Heart right ventricle (tissue), 16 donors: ENCODE measurements at regions not wholly inside any gene's neighbourhood (a gene's known extent, or its start where the extent isn't known, plus 50 kb on each side); places are given as distances from the start of the nearest gene placed in this dataset.
A peak's percentile ranks its signal among the peaks of the same experiment; 100 is the strongest.

Experiments used
- ATAC-seq, 8 donors: fragments of 200-7000 bp; cut with Tn5 transposase; one replicate each; pipeline ENCODE4 v1.9.1; 2020; ENCODE audit warnings: mild to moderate bottlenecking in 8 of 8, moderate library complexity in 8 of 8, moderate number of reproducible peaks in 1 of 8
- DNase-seq, 2 donors: peaks; one replicate each; pipeline ENCODE4 v3.0.0-alpha.2; 2020
- H3K27ac ChIP-seq, 10 donors: fragments of 200-600 bp; sonication (generic) in 2 of 10; one replicate each; pipeline versions ENCODE4 v1.5.0 to v1.8.0; 2020 to 2022; ENCODE audit warnings: mild to moderate bottlenecking in 3 of 10
- H3K27me3 ChIP-seq, 7 donors: fragments of 200-600 bp; one replicate each; pipeline ENCODE4 v1.8.0; 2021 to 2022; ENCODE audit warnings: mild to moderate bottlenecking in 2 of 7
- H3K36me3 ChIP-seq, 9 donors: fragments of 200-600 bp; sonication (generic) in 1 of 9; one replicate each; pipeline versions ENCODE4 v1.5.0 to v1.8.0; 2020 to 2022; ENCODE audit warnings: mild to moderate bottlenecking in 2 of 9
- H3K4me1 ChIP-seq, 9 donors: fragments of 200-600 bp; sonication (generic) in 1 of 9; one replicate each; pipeline versions ENCODE4 v1.5.0 to v1.8.0; 2020 to 2022; ENCODE audit warnings: mild to moderate bottlenecking in 4 of 9
- H3K4me3 ChIP-seq, 10 donors: fragments of 200-600 bp; sonication (generic) in 2 of 10; one replicate each; pipeline versions ENCODE4 v1.5.0 to v1.8.0; 2020 to 2022; ENCODE audit warnings: mild to moderate bottlenecking in 7 of 10, moderate library complexity in 2 of 10
- H3K9me3 ChIP-seq, 11 donors: fragments of 200-600 bp in 10 of 11; sonication (generic) in 2 of 11; one replicate each; pipeline versions ENCODE4 v1.5.0 to v1.8.0; 2013 to 2022; ENCODE audit warnings: mild to moderate bottlenecking in 2 of 11, control low read depth in 1 of 11, moderate library complexity in 1 of 11
- CTCF ChIP-seq, 9 donors: fragments of 200-600 bp; sonication (generic) in 2 of 9; IDR thresholded peaks; one replicate each; pipeline versions ENCODE4 v1.5.0 to v1.8.0; 2021 to 2022; ENCODE audit warnings: antibody characterized with exemption in 9 of 9, mild to moderate bottlenecking in 5 of 9, moderate library complexity in 1 of 9
- WGBS, 2 donors: extraction: QIAGEN DNeasy Blood & Tissue Kit; methylation state at CpG; one replicate each; pipeline ENCODE4 v1.1.7; 2013; ENCODE audit warnings: inconsistent platforms in 1 of 2; 5-methylcytosine and 5-hydroxymethylcytosine counted together
- intact Hi-C, 10 donors: fragments of 100-400 bp; cut with DNase I; formaldehyde crosslinking; loops; one replicate each; pipeline versions ENCODE4 v1.11.1 to v1.14.2; 2022
- donor health status: Arrhythmogenic right ventricular cardiomyopathy.
- donor health status: ischemic (EF 13 %, LVEDD 7.1; RV severe dilation, severe dysfunction).
- donor health status: healthy with polysubstance abuse.
- donor health status: DM: no; HTN: yes; CAD: no.
- donor health status: DM: no; HTN: no; CAD: no.
- donor health status: ischemic (EF 25% LVEDD 6.9; RV normal size, moderate dysfunction).
- donor health status: ischemic (EF 25% LVEDD 5.7; RV mildly dilated, moderate dysfunction).
- donor health status: healthy.
- donor health status: DM: yes; HTN: yes; CAD: no.
- donor health status: Ischemic cardiomyopathy.
- donor health status: ischemic (EF 35%, LVEDD 5.7; RV mildly dilated, moderate dysfunction).
- donor health status: nonischemic (EF 11% LVEDD 7.7; RV severe dilation, severe dysfunction).
- donor health status: DM: yes; HTN: yes; CAD: no.
- donor health status: PGD.
- donor health status: ischemic (EF 29% LVEDD 5.4; RV normal size, mild dysfunction).
- donor health status: nonischemic (EF 23%, LVEDD 6.1; RV moderate dilation, normal function).

- H3K4me3 ChIP-seq: no peak overlapping the region
- H3K36me3 ChIP-seq: no peaks in the 10 kb centered on the region
- no peaks in the 10 kb centered on the region for H3K4me1 ChIP-seq
- WGBS, 2 donors: 42 to 48% methylated on average over 1 of the region's 1 CpG
- H3K27me3 ChIP-seq: peaks cover 0 to 4% (median 0%) of the 10 kb centered on the region in 7 donors
- DNase-seq (no peak), ATAC-seq (no peak)
- intact Hi-C loops: no loop called here
- H3K9me3 ChIP-seq: no peaks in the 10 kb centered on the region
- no peak for TF ChIP-seq CTCF (IDR thresholded peaks at IDR 0.05)
- H3K27ac ChIP-seq: no peak overlapping the region
Measured at GRCh38 chr13:106815545-106815944, 247.6 kb upstream of the ARGLU1 start.

GRCh38 chr13:106814463-106814862 lies 246.5 kb upstream of the ARGLU1 start:
- intact Hi-C loops: no loop called here
- no peak for ATAC-seq
- no peak for TF ChIP-seq CTCF (IDR thresholded peaks at IDR 0.05)
- Histone ChIP-seq H3K27ac (no peak overlapping the region), H3K4me1 (no peaks in the 10 kb centered on the region), H3K9me3 (no peaks in the 10 kb centered on the region), H3K4me3 (no peak overlapping the region), H3K36me3 (no peaks in the 10 kb centered on the region), H3K27me3 (peaks cover 0 to 4% (median 0%) of the 10 kb centered on the region in 7 donors)
- 63 to 70% methylated on average over 1 of the region's 1 CpG for WGBS, 2 donors
- DNase-seq: no peak

DNA sequence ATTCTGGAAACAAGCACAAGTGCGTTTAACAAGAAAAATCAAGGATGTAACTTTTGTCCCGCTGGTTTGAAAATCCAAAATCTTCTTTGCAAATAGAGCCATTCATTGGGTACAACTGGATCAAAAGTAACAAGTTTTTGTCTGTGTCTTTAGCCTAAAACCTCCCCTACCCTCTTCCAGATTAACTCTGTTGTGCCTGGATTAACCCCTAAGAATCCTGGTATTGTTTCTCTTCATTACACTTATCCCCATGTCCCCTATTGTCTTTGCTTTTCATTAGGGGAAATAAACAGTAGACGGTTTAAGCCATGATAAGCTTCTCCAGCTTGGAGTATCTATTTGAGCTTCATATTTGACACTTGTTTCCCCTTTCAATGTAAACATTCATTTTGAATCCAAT lies 242.1 kb upstream of the ARGLU1 start:
- DNase-seq (no peak), ATAC-seq (no peak)
- Histone ChIP-seq H3K9me3 (no peaks in the 10 kb centered on the region), H3K36me3 (no peaks in the 10 kb centered on the region), H3K27me3 (no peaks in the 10 kb centered on the region), H3K27ac (no peak overlapping the region), H3K4me1 (peaks cover 0 to 5% (median 0%) of the 10 kb centered on the region in 9 donors), H3K4me3 (no peak overlapping the region)
- no peak for TF ChIP-seq CTCF (IDR thresholded peaks at IDR 0.05)
- intact Hi-C loops: no loop called here
- 66 to 70% methylated on average over 3 of the region's 3 CpGs for WGBS, 2 donors

- intact Hi-C loops: loop anchor here in 1 of 10 donors (5.0 kb wide), 1 partner anchor 53 kb away; no protein-coding TSS in a partner anchor
- ATAC-seq (peak in 1 of 8 donors; percentile 16), DNase-seq (no peak)
- no peak overlapping the region for H3K4me3 ChIP-seq
- H3K27ac ChIP-seq: peak overlapping the region in 2 of 10 donors; percentile 32 to 41
- H3K27me3 ChIP-seq: no peaks in the 10 kb centered on the region
- no peak for TF ChIP-seq CTCF (IDR thresholded peaks at IDR 0.05)
- no peaks in the 10 kb centered on the region for H3K9me3 ChIP-seq
- H3K4me1 ChIP-seq: peaks cover 0 to 15% (median 0%) of the 10 kb centered on the region in 9 donors
- 49 to 51% methylated on average over 3 of the region's 3 CpGs for WGBS, 2 donors
- no peaks in the 10 kb centered on the region for H3K36me3 ChIP-seq
Measured at GRCh38 chr13:106804991-106805390, 237.1 kb upstream of the ARGLU1 start.
